ENCODE measurements at regions not wholly inside any gene's neighbourhood (a gene's known extent, or its start where the extent isn't known, plus 50 kb on each side); places are given as distances from the start of the nearest gene placed in this dataset.

DNA sequence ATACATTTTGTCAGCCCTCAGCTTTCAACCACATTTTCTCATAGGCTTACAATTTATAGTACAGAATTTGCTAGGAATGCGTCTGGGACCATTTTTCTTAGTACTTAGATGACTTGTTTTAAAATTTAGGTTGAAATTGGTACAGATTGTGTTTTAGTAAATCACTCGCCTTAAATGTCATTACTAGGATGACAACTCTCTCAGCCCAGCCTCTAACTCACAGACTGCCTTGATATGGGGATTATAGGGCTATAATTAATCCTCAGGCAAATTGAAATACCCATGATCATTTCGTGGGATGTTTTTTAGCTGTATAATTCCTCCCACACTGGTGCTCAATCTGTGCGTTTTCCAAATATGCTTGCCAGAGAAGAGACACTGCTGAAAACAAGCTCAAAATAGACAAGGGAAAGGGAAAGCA is 299.7 kb upstream of the AKR1E2 start:
- Histone ChIP-seq H3K27ac (replicated peaks) (no peak overlapping the region), H3K4me3 (replicated peaks; ENCODE audit: insufficient read depth, low read length) (no peak overlapping the region), H3K27me3 (ENCODE audit: insufficient read depth, poor library complexity, severe bottlenecking) (no peaks in the 10 kb centered on the region)
- no peak for DNase-seq (ENCODE audit: low read depth in 1 of 2, low spot score in 1 of 2)
- no peak for TF ChIP-seq POLR2AphosphoS5 (IDR thresholded peaks at IDR 0.05; ENCODE audit: low read depth)
- TF ChIP-seq, protein P1, sequence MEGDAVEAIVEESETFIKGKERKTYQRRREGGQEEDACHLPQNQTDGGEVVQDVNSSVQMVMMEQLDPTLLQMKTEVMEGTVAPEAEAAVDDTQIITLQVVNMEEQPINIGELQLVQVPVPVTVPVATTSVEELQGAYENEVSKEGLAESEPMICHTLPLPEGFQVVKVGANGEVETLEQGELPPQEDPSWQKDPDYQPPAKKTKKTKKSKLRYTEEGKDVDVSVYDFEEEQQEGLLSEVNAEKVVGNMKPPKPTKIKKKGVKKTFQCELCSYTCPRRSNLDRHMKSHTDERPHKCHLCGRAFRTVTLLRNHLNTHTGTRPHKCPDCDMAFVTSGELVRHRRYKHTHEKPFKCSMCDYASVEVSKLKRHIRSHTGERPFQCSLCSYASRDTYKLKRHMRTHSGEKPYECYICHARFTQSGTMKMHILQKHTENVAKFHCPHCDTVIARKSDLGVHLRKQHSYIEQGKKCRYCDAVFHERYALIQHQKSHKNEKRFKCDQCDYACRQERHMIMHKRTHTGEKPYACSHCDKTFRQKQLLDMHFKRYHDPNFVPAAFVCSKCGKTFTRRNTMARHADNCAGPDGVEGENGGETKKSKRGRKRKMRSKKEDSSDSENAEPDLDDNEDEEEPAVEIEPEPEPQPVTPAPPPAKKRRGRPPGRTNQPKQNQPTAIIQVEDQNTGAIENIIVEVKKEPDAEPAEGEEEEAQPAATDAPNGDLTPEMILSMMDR (IDR thresholded peaks at IDR 0.05; ENCODE audit: insufficient read depth, low read length) = no peak
- TF ChIP-seq, protein P2, sequence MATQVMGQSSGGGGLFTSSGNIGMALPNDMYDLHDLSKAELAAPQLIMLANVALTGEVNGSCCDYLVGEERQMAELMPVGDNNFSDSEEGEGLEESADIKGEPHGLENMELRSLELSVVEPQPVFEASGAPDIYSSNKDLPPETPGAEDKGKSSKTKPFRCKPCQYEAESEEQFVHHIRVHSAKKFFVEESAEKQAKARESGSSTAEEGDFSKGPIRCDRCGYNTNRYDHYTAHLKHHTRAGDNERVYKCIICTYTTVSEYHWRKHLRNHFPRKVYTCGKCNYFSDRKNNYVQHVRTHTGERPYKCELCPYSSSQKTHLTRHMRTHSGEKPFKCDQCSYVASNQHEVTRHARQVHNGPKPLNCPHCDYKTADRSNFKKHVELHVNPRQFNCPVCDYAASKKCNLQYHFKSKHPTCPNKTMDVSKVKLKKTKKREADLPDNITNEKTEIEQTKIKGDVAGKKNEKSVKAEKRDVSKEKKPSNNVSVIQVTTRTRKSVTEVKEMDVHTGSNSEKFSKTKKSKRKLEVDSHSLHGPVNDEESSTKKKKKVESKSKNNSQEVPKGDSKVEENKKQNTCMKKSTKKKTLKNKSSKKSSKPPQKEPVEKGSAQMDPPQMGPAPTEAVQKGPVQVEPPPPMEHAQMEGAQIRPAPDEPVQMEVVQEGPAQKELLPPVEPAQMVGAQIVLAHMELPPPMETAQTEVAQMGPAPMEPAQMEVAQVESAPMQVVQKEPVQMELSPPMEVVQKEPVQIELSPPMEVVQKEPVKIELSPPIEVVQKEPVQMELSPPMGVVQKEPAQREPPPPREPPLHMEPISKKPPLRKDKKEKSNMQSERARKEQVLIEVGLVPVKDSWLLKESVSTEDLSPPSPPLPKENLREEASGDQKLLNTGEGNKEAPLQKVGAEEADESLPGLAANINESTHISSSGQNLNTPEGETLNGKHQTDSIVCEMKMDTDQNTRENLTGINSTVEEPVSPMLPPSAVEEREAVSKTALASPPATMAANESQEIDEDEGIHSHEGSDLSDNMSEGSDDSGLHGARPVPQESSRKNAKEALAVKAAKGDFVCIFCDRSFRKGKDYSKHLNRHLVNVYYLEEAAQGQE (IDR thresholded peaks at IDR 0.05; ENCODE audit: insufficient replicate concordance, low read depth) = no peak
- no peak for TF ChIP-seq SPI1 (IDR thresholded peaks at IDR 0.05; ENCODE audit: borderline replicate concordance, low read depth)
- no peak for TF ChIP-seq GABPA (IDR thresholded peaks at IDR 0.05; ENCODE audit: low read depth)

DNA sequence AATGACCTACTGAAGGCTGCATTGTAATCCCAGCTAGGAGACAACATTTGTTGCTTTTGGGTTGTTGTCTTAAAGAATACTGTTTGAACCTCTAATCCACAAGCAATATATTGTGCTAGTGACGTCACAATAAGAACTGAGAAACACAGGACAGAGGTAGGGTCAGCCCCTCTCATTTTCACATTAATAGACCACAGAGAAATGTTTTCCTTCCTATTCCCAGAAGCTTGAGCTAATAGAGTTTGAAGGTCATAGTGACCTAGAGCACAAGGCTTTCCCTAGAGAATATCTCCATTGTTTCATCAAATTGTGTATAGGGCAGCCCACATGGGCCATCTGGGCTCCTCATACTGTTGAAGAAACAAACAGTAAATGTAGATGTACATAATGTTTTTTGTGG is 300.9 kb upstream of the AKR1E2 start:
- H3K27me3 ChIP-seq (ENCODE audit: insufficient read depth, poor library complexity, severe bottlenecking) = no peaks in the 10 kb centered on the region
- TF ChIP-seq GABPA (IDR thresholded peaks at IDR 0.05; ENCODE audit: low read depth) (no peak), SPI1 (IDR thresholded peaks at IDR 0.05; ENCODE audit: borderline replicate concordance, low read depth) (no peak), POLR2AphosphoS5 (IDR thresholded peaks at IDR 0.05; ENCODE audit: low read depth) (no peak)
- TF ChIP-seq, protein P2 (IDR thresholded peaks at IDR 0.05; ENCODE audit: insufficient replicate concordance, low read depth) = no peak
- TF ChIP-seq, protein P1 (IDR thresholded peaks at IDR 0.05; ENCODE audit: insufficient read depth, low read length) = no peak
- H3K27ac ChIP-seq (replicated peaks) = no peak overlapping the region
- DNase-seq (ENCODE audit: low read depth in 1 of 2, low spot score in 1 of 2) = no peak
- no peak overlapping the region for H3K4me3 ChIP-seq (replicated peaks; ENCODE audit: insufficient read depth, low read length)

DNA sequence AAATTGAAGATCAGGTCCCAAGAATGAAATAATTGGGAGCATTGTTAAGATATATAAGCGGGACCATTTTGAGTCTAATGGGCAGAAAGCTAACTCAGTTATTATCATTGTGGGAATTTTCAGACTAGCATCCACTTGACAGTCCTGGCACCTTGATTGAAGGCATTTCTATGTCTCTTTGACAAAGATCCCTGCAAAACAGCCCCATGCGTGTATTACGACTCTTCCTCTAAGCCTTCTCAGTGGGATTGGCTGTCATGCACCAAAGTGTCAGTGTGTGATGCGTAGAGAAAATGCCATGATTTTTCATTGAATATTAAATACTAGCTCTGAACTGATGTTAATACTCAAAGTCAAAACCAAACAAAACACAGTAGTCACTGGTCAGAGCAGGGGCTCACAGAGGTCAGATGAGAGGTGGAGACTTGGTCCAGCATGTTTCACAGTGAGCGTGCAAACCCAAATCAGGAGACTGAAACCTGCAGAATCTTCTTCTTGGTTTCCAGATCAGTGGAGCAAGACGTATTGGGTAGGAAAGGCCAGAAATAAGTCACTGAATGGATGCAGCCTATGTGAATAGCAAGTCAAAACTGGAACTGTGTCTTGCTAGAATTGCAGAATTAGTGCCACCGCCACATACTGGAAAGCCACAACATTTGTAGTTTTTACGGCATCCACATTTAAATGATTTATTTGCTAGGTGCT is 303.6 kb upstream of the AKR1E2 start:
- no peak for DNase-seq (ENCODE audit: low read depth in 1 of 2, low spot score in 1 of 2)
- Histone ChIP-seq H3K4me3 (replicated peaks; ENCODE audit: insufficient read depth, low read length) (no peak overlapping the region), H3K27ac (replicated peaks) (no peak overlapping the region), H3K27me3 (ENCODE audit: insufficient read depth, poor library complexity, severe bottlenecking) (no peaks in the 10 kb centered on the region)
- TF ChIP-seq, protein P1 (IDR thresholded peaks at IDR 0.05; ENCODE audit: insufficient read depth, low read length) = no peak
- TF ChIP-seq POLR2AphosphoS5 (IDR thresholded peaks at IDR 0.05; ENCODE audit: low read depth) (no peak), GABPA (IDR thresholded peaks at IDR 0.05; ENCODE audit: low read depth) (no peak), SPI1 (IDR thresholded peaks at IDR 0.05; ENCODE audit: borderline replicate concordance, low read depth) (no peak)
- TF ChIP-seq, protein P2 (IDR thresholded peaks at IDR 0.05; ENCODE audit: insufficient replicate concordance, low read depth) = no peak
